BE2C (cell line): ENCODE measurements at regions not wholly inside any gene's neighbourhood (a gene's known extent, or its start where the extent isn't known, plus 50 kb on each side); places are given as distances from the start of the nearest gene placed in this dataset.
A peak's percentile ranks its signal among the peaks of the same experiment; 100 is the strongest.

Experiments
- DNase-seq: peaks from one replicate; pipeline ENCODE4 v3.0.0-alpha.2; 2020
- H3K27me3 ChIP-seq: fragments of 250-450 bp; sonication (Bioruptor Pico); 2 replicates; pipeline ENCODE4 v1.5.1; 2020; ENCODE audit warnings: mild to moderate bottlenecking
- H3K36me3 ChIP-seq: fragments of 250-450 bp; sonication (Bioruptor Pico); 2 replicates; pipeline ENCODE4 v1.5.1; 2020; ENCODE audit warnings: mild to moderate bottlenecking
- H3K4me1 ChIP-seq: fragments of 250-450 bp; sonication (Bioruptor Pico); 2 replicates; pipeline ENCODE4 v1.5.1; 2020
- H3K4me3 ChIP-seq: 2 replicates; pipeline ENCODE4 v1.5.1; 2011; ENCODE audit warnings: low read depth, low read length
- H3K9me3 ChIP-seq: fragments of 250-450 bp; sonication (Bioruptor Pico); 2 replicates; pipeline ENCODE4 v1.5.1; 2020
- CTCF ChIP-seq: IDR thresholded peaks from 2 replicates; pipeline ENCODE4 v1.5.1; 2012; ENCODE audit warnings: mild to moderate bottlenecking, low read depth, low read length

GRCh38 chr10:121157998-121158397 is 306.8 kb downstream of the WDR11 start:
- TF ChIP-seq CTCF: no peak
- H3K4me3 ChIP-seq: no peak overlapping the region
- no peaks in the 10 kb centered on the region for H3K27me3 ChIP-seq
- no peaks in the 10 kb centered on the region for H3K9me3 ChIP-seq
- no peak for DNase-seq
- no peaks in the 10 kb centered on the region for H3K4me1 ChIP-seq
- H3K36me3 ChIP-seq: no peaks in the 10 kb centered on the region

- H3K9me3 ChIP-seq: no peaks in the 10 kb centered on the region
- no peaks in the 10 kb centered on the region for H3K36me3 ChIP-seq
- no peaks in the 10 kb centered on the region for H3K4me1 ChIP-seq
- no peak overlapping the region for H3K4me3 ChIP-seq
- H3K27me3 ChIP-seq: no peaks in the 10 kb centered on the region
- no peak for DNase-seq
- TF ChIP-seq CTCF: no peak
Measured at GRCh38 chr10:121158988-121159579, 307.9 kb downstream of the WDR11 start.

GRCh38 chr10:121159670-121160069 is 308.5 kb downstream of the WDR11 start:
- H3K27me3 ChIP-seq: no peaks in the 10 kb centered on the region
- DNase-seq: no peak
- no peak for TF ChIP-seq CTCF
- H3K9me3 ChIP-seq: no peaks in the 10 kb centered on the region
- H3K4me1 ChIP-seq: no peaks in the 10 kb centered on the region
- H3K36me3 ChIP-seq: no peaks in the 10 kb centered on the region
- no peak overlapping the region for H3K4me3 ChIP-seq

- H3K4me3 ChIP-seq: no peak overlapping the region
- H3K36me3 ChIP-seq: no peaks in the 10 kb centered on the region
- H3K27me3 ChIP-seq: no peaks in the 10 kb centered on the region
- H3K4me1 ChIP-seq: no peaks in the 10 kb centered on the region
- H3K9me3 ChIP-seq: no peaks in the 10 kb centered on the region
- TF ChIP-seq CTCF: no peak
- DNase-seq: no peak
Measured at GRCh38 chr10:121165276-121165675, 314.1 kb downstream of the WDR11 start.

GRCh38 chr10:121167534-121168243 is 316.5 kb downstream of the WDR11 start:
- Histone ChIP-seq H3K9me3 (no peaks in the 10 kb centered on the region), H3K4me3 (no peak overlapping the region), H3K27me3 (no peaks in the 10 kb centered on the region), H3K36me3 (no peaks in the 10 kb centered on the region), H3K4me1 (no peaks in the 10 kb centered on the region)
- TF ChIP-seq CTCF: no peak
- no peak for DNase-seq

- H3K9me3 ChIP-seq: no peaks in the 10 kb centered on the region
- 0 out of 2 replicates have a peak, but pooled peaks have one; percentile 11 for TF ChIP-seq CTCF
- H3K4me3 ChIP-seq: no peak overlapping the region
- H3K27me3 ChIP-seq: no peaks in the 10 kb centered on the region
- DNase-seq: no peak
- H3K36me3 ChIP-seq: no peaks in the 10 kb centered on the region
- no peaks in the 10 kb centered on the region for H3K4me1 ChIP-seq
Measured at GRCh38 chr10:121168545-121169216, 317.5 kb downstream of the WDR11 start.
